ENCODE measurements at regions not wholly inside any gene's neighbourhood (a gene's known extent, or its start where the extent isn't known, plus 50 kb on each side); places are given as distances from the start of the nearest gene placed in this dataset.

- TF ChIP-seq ZNF142 (CRISPR knock-in tag; IDR thresholded peaks at IDR 0.05): no peak
- TF ChIP-seq CCDC6 (CRISPR knock-in tag; IDR thresholded peaks at IDR 0.05): no peak; the same call in 1 of the 2 replicates
- no peak; the same call in 1 of the 2 replicates for TF ChIP-seq DMAP1 (CRISPR knock-in tag; IDR thresholded peaks at IDR 0.05)
- TF ChIP-seq ZNF670 (CRISPR knock-in tag; IDR thresholded peaks at IDR 0.05; ENCODE audit: borderline replicate concordance): 0 out of 2 replicates have a peak, but pooled peaks have one; percentile 65
- TF ChIP-seq MAF1 (CRISPR knock-in tag; IDR thresholded peaks at IDR 0.05; ENCODE audit: borderline replicate concordance): no peak
- peak; percentile 44; the same call in 1 of the 2 replicates for TF ChIP-seq EHMT2 (IDR thresholded peaks at IDR 0.05; ENCODE audit: borderline replicate concordance, low read depth, low read length)
- TF ChIP-seq POLR2G (IDR thresholded peaks at IDR 0.05; ENCODE audit: low read depth, low read length): peak; percentile 55
- TF ChIP-seq ELF3 (CRISPR knock-in tag; IDR thresholded peaks at IDR 0.05): peak; percentile 93
- TF ChIP-seq NR2F1 (CRISPR knock-in tag; IDR thresholded peaks at IDR 0.05): peak; percentile 91 to 95
- TF ChIP-seq, protein P1, sequence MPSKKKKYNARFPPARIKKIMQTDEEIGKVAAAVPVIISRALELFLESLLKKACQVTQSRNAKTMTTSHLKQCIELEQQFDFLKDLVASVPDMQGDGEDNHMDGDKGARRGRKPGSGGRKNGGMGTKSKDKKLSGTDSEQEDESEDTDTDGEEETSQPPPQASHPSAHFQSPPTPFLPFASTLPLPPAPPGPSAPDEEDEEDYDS (CRISPR knock-in tag; IDR thresholded peaks at IDR 0.05): peak; percentile 82; the same call in 1 of the 2 replicates
- no peak for TF ChIP-seq ARNT2 (CRISPR knock-in tag; IDR thresholded peaks at IDR 0.05; ENCODE audit: low read depth)
- no peak for TF ChIP-seq GTF3A (CRISPR knock-in tag; conservative IDR thresholded peaks at IDR 0.05)
- no peak; the same call in 1 of the 2 replicates for TF ChIP-seq ZMAT3 (CRISPR knock-in tag; conservative IDR thresholded peaks at IDR 0.05)
- TF ChIP-seq POLR2AphosphoS2 (IDR thresholded peaks at IDR 0.05; ENCODE audit: low read depth, low read length): no peak
- no peak for TF ChIP-seq ZNF674 (CRISPR knock-in tag; IDR thresholded peaks at IDR 0.05; ENCODE audit: low read depth)
- no peak for TF ChIP-seq U2AF2 (IDR thresholded peaks at IDR 0.05; ENCODE audit: low read depth, low read length)
- peak; percentile 79; the same call in 1 of the 2 replicates for TF ChIP-seq ZNF775 (CRISPR knock-in tag; IDR thresholded peaks at IDR 0.05; ENCODE audit: borderline replicate concordance)
- no peak for TF ChIP-seq ZFX (CRISPR knock-in tag; IDR thresholded peaks at IDR 0.05; ENCODE audit: low read depth)
- TF ChIP-seq ZNF557 (CRISPR knock-in tag; IDR thresholded peaks at IDR 0.05): no peak
- peak; percentile 69 for TF ChIP-seq LCORL (IDR thresholded peaks at IDR 0.05)
- TF ChIP-seq LCORL (CRISPR knock-in tag; IDR thresholded peaks at IDR 0.05): 0 out of 2 replicates have a peak, but pooled peaks have one; percentile 57
- TF ChIP-seq ZNF441 (CRISPR knock-in tag; IDR thresholded peaks at IDR 0.05; ENCODE audit: borderline replicate concordance): no peak
- TF ChIP-seq, protein P2, sequence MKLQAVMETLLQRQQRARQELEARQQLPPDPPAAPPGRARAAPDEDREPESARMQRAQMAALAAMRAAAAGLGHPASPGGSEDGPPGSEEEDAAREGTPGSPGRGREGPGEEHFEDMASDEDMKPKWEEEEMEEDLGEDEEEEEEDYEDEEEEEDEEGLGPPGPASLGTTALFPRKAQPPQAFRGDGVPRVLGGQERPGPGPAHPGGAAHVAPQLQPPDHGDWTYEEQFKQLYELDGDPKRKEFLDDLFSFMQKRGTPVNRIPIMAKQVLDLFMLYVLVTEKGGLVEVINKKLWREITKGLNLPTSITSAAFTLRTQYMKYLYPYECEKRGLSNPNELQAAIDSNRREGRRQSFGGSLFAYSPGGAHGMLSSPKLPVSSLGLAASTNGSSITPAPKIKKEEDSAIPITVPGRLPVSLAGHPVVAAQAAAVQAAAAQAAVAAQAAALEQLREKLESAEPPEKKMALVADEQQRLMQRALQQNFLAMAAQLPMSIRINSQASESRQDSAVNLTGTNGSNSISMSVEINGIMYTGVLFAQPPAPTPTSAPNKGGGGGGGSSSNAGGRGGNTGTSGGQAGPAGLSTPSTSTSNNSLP (IDR thresholded peaks at IDR 0.05; ENCODE audit: low read depth, low read length): peak; percentile 93
Measured at GRCh38 chr5:60447488-60447920, 252.5 kb downstream of the DEPDC1B start (continued).
